ENCODE measurements at regions not wholly inside any gene's neighbourhood (a gene's known extent, or its start where the extent isn't known, plus 50 kb on each side); places are given as distances from the start of the nearest gene placed in this dataset.
"Not testable (repeated sequence)": the region's sequence is repeated elsewhere in the genome, so short reads cannot be mapped to it uniquely, and the experiment has no call there.

- DNase-seq = no peak
- in situ Hi-C loops (cut with MboI; ENCODE audit: low pct_unique_long_range_greater_than_20kb, low sequenced_read_pairs) = no loop called here
These were observed 175.2 kb upstream of the CACNA1E start for GRCh38 chr1:181308098-181308497.

DNA sequence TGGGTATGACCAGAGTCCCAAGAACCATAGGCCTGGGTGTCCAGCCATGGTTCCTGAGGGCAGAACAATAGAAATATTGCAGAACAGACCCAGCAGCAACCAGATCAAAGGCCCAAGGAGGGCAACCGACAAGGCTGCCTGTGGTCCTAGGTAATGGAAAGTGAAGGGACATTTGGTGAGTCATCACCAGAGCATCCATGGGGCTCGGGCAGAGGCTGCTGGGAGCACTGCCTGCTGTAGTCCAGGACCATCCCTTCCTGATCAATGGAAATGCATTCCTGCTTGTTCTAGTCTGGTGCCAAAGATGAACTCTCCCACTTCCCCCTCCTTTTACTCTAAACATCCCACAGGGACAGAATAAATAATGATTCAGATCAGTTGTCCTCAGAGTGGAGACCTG is 172.8 kb upstream of the CACNA1E start:
- no peak for DNase-seq
- in situ Hi-C loops (cut with MboI; ENCODE audit: low pct_unique_long_range_greater_than_20kb, low sequenced_read_pairs) = no loop called here

DNA sequence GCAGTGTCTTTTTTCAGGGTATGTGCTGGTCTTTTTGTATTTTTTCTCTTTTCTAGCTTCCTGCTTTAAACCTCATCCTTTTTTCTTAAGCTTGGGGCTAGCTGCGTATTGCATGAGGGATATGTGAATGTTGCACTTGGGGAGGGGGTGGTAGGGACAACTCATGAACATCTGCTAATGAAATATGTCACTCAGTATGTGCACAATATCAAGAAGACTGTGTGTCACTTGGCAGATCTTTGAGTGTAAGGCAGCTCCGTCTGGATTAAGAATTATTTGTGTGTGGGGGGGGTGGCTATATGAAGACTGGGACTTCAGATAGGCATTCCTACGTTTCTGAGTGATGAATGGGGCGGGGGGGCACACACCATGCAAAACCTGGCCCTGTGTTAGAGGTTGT is 170.4 kb upstream of the CACNA1E start:
- no peak for DNase-seq
- in situ Hi-C loops (cut with MboI; ENCODE audit: low pct_unique_long_range_greater_than_20kb, low sequenced_read_pairs) = no loop called here

- DNase-seq = no peak
- in situ Hi-C loops (cut with MboI; ENCODE audit: low pct_unique_long_range_greater_than_20kb, low sequenced_read_pairs) = no loop called here
These were observed 169.9 kb upstream of the CACNA1E start for GRCh38 chr1:181313466-181313865.

DNA sequence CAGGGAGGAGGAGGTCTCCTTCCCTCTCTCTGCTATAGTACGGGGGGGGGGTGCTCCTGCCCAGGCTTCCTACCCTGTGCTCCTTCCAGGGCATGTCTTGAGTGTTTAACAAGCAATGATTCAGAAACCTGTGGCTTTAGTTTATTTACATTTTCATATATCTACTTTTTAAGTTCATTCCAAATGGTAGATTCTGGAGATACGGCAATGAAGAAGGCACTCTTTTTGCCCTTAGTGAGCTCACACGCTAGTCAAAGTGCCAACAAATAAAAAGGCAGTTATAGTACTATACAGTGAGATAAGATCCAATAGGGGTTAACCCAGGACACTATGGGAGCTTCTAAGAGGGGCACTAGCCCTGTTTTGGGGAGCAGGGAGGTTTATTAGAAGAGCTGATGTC is 169.3 kb upstream of the CACNA1E start:
- in situ Hi-C loops (cut with MboI; ENCODE audit: low pct_unique_long_range_greater_than_20kb, low sequenced_read_pairs) = no loop called here
- no peak for DNase-seq

DNA sequence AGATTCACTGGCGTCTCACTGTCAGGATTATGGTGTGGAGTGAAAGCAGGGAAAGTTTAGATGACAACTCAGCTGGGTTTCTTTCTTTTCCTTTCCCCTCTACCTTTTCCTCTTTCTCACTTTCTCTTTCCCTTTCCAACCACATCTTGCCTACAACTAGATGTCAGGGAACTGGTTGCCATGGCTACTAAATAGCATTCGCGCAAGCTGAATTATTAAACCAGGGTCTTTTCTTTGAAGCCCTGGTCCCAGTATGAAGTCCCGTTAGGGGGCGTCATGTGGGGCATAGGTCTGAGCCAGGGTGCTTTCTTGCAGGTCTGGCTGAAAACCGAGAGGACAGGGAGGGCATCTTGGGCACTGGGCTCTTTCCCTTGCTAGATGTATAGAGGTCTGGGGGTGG is 168.4 kb upstream of the CACNA1E start:
- no peak for DNase-seq
- in situ Hi-C loops (cut with MboI; ENCODE audit: low pct_unique_long_range_greater_than_20kb, low sequenced_read_pairs) = no loop called here

DNA sequence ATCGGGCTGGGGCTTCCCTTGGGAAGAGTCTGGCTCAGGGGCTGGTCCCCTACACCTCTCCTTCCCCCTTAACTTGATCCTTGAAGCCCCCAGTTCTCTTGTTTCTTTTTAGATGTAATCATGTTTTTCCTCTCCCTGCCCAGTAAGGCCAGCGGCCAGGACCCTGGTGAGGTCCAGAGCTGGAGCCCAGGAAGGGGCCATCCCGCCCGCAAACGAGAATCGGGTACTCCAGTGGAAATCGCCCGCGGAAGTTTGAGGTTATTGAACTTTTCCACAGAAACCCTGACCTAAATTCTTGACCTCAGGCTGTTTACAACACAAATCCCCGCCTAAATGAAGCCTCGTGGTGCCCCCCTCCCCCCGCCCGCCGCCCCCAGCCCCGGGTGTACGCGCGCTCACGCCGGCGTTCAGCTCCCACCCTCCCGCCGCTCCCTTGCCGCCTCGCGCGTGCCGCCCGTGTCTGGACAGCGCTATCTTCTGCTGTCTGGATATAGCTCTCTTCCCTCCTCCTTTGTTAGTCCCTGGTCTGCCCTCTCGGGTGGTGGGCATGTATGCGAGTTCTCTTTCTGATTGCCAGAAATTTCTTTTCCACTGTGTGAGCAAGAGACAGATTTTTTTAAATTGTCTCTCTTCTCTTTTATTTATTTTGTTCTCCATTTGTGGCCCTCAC is 165.9 kb upstream of the CACNA1E start:
- no peak for DNase-seq
- in situ Hi-C loops (cut with MboI; ENCODE audit: low pct_unique_long_range_greater_than_20kb, low sequenced_read_pairs) = no loop called here

DNA sequence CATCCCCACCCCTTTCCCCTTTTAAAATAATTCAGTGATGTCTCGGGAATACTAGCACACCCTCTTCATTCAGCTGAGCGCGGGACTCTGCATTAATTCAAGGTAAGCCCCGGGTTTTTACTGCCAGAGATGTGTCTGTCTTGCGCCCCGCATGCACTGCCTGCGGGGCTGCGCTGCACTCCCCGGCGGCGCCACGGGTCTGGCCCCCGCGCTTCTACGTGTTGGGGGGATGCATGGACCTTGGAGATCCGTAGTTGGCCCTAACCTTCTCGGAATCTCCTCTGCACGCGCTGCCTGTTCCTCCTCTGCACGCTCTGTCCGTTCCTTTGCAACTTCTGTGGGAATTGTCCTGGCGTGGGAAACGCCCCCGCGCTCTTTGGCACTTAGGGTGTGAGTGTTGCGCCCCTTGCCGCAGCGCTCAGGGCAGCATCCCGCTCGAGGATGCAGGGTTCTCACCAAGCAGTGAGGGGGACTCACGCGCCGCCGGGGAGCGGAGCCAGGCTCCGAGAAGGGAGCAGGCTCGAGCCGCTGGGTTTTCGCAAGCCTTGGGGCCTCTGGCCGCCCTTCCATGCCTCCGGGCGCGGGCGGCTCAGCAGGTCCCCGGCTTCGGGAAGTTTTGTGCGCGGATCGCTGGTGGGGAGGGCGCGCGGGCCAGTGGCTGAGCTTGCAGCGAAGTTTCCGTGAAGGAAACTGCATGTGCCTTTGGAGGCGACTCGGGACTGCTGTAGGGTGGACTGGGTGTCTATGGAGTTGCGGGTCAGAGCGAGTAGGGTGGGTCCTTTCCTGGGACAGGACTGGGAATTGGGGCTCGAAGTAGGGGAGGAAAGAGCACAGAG is 165.1 kb upstream of the CACNA1E start:
- in situ Hi-C loops (cut with MboI; ENCODE audit: low pct_unique_long_range_greater_than_20kb, low sequenced_read_pairs) = no loop called here
- no peak for DNase-seq

DNA sequence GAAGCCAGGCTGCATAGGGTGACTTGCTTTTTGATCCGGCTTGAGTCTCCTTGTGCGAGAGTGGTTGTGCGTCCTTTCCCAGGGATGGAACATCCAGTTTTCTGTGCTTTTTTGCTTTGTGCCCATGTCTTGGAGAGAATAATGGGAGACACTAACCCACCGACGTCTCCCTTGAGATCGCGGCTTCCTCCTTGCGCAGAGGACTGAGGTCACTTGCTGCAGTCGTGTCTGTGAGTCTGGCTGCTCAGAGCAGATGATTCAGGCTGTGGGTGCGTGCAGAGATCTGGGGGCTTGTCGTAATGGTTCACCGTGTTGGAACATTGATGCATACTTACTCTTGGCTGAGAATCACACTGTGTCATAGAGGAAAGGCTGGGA is 164.5 kb upstream of the CACNA1E start:
- no peak for DNase-seq
- in situ Hi-C loops (cut with MboI; ENCODE audit: low pct_unique_long_range_greater_than_20kb, low sequenced_read_pairs) = no loop called here

DNA sequence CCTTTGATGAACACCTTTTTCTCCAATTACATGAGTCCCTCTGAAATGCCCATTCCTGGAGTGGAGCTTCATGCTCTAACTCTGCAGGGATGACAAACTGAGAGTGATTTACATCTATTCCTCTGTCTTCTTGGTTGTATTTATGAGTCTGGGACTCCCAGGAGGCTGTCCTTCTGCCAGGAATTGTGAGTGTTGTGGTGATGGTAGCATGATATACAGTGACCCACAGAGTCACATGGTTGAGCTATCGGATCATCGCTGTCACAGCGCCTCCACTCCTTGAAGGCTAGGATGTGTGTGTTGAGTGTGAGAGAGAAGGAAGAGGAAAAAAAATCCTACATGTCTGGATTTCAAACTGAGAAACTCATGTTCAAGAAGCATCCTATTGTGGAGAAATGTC is 163.4 kb upstream of the CACNA1E start:
- in situ Hi-C loops (cut with MboI; ENCODE audit: low pct_unique_long_range_greater_than_20kb, low sequenced_read_pairs) = no loop called here
- DNase-seq = no peak

DNA sequence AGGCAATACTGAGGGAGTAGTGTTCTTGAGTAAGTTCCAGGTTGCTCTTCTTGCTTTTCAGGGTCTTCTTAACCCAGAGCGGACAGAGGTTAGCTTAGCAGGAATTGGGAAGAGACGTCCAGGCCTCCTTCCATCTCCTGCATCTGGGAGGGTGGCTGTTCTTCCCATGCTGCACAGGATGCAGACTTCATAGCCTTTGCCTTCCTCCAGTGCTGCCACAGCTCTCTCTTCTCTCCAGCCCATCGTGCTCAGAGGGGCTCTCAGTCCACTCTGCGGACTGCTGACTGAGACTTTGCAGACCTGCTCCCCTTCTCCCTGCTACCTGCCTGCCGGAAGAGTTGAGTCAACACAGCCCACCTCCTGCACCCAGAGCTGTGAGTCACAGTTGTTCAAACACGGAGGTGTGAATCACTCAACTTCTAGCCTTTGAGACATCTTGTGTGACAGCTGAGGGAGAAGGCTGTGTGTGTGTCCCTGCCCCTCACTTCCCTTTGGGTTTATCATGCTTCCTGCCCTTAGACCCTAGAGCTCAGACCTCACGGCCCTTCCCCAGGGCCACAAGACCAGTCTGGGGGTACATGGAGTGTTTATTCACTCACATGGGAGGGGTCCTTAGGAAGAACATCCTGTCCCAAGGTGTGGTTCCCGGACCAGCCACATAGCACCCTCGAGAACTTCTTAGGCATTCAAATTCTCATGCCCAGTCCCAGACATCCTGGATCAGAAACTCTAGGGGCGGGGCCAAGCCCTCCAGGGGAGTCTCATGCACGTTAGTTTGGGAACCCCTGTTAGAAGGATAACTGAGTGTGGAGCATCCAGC is 158.3 kb upstream of the CACNA1E start:
- in situ Hi-C loops (cut with MboI; ENCODE audit: low pct_unique_long_range_greater_than_20kb, low sequenced_read_pairs) = no loop called here
- DNase-seq = no peak

GRCh38 chr1:181325765-181326164 is 157.6 kb upstream of the CACNA1E start:
- in situ Hi-C loops (cut with MboI; ENCODE audit: low pct_unique_long_range_greater_than_20kb, low sequenced_read_pairs); DNase-seq: not testable (repeated sequence)

DNA sequence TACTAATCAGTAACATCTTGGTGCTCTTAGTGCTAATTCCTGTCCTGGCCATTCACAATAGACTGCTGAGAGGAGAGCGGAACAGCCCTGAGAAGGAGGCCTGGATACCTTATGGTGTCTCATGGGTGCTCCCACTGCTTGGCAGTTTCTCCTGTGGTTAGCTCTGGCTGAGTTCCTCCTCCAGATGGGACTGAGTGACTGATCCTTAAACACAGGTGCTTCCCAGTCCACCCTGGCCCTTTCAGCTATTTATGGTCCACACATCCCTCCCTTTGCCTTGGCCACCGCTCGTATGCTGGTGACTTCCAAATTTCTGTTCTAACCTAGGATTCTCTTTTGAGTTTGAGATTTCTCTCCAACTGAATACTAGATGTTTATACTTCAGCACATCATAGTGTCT is 157.0 kb upstream of the CACNA1E start:
- no peak for DNase-seq
- in situ Hi-C loops (cut with MboI; ENCODE audit: low pct_unique_long_range_greater_than_20kb, low sequenced_read_pairs) = no loop called here

GRCh38 chr1:181327796-181328195 is 155.5 kb upstream of the CACNA1E start:
- in situ Hi-C loops (cut with MboI; ENCODE audit: low pct_unique_long_range_greater_than_20kb, low sequenced_read_pairs) = no loop called here
- DNase-seq = no peak

DNA sequence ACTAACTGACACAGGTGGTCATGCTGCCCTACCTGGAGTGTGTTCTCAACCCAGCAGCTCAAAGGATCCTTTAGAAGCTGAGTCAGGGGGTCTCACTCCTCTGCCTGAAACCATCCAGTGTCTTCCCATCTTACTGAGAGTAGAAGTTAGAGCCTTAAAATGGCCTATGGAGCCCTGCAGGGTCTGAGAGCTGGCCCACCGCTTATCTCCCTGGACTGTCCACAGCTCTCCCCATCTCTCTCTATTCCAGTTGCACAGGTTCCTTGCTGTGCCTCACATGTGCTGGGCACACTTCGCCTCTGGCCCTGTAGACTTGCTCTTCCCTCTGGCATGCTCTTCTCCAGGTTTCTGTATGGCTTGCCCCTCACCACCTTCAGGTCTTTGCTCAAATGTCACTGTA is 148.6 kb upstream of the CACNA1E start:
- DNase-seq = no peak
- in situ Hi-C loops (cut with MboI; ENCODE audit: low pct_unique_long_range_greater_than_20kb, low sequenced_read_pairs) = no loop called here

GRCh38 chr1:181335631-181336030 is 147.7 kb upstream of the CACNA1E start:
- DNase-seq = no peak
- in situ Hi-C loops (cut with MboI; ENCODE audit: low pct_unique_long_range_greater_than_20kb, low sequenced_read_pairs) = no loop called here

DNA sequence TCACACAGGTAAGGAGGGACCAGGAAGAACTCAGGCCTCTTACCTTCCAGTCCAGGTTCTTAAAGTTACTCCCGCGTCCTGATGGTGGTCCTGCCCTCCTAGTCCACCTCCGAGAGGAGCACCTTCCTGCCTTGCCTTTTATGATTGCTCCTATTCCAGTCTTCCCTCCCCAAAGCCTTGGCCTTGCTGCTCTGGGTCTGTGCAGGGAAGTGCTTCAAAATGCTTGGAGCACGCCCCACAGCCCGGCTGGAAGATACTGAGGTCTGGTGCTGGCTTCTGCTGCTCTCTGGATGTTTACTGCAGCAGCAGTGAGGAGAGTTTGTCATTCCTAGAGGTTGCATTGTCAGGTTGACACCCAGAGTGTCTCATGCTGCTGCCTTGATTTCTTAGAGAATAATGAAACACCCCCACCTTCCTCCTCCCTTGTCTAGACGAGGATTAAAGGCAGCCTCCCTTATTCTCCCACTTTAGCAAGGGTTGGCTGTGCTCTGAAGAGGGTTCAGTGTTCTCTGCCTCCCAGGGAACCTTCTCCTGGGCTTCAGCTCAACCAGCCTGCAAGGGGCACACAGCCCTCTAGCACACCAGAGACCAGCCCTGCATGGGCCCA is 142.2 kb upstream of the CACNA1E start:
- no peak for DNase-seq
- in situ Hi-C loops (cut with MboI; ENCODE audit: low pct_unique_long_range_greater_than_20kb, low sequenced_read_pairs) = no loop called here

DNA sequence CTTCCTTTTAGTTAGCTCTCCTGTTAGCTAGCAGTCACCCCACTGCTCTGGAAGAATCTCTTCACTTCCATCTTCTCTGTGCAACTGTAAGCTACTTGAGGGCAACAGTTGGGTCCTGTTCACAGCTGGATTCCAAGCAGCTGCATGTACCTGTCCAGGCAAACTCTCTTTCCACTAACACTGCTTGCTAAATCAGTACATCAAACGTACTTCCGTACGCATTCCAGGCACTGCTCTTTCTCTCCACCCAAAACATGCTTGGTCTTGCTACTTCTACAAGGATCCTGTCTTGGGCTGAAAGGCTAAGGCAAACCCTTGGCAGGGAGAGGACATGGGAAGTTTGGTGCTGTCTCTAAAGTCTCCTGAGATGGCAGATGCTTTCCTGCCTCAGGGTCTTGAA is 139.2 kb upstream of the CACNA1E start:
- in situ Hi-C loops (cut with MboI; ENCODE audit: low pct_unique_long_range_greater_than_20kb, low sequenced_read_pairs) = no loop called here
- no peak for DNase-seq

DNA sequence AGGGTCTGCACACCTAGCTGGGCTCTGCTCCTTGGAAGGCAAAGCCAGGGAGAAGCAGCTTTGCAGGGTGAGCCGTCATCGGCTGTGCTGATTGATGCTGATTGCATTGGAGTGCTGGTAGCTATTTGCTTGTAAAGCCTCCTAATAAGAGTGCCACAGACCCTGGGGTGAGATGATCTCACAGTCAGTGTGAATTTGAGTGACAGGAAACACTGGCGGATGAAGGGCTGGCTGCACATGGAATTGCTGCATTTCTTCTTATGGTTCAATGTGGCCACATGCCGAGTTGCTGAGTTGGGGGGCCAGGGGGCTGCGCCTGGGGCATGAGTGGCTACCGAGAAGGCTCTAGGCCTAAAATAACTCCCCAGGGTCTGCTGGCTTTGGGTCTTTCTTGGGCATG is 138.2 kb upstream of the CACNA1E start:
- DNase-seq = no peak
- in situ Hi-C loops (cut with MboI; ENCODE audit: low pct_unique_long_range_greater_than_20kb, low sequenced_read_pairs) = no loop called here

Measured in KBM-7 (cell line).